ENCODE measurements at regions not wholly inside any gene's neighbourhood (a gene's known extent, or its start where the extent isn't known, plus 50 kb on each side); places are given as distances from the start of the nearest gene placed in this dataset.

- TF ChIP-seq CTCF (IDR thresholded peaks at IDR 0.05; ENCODE audit: low read length): no peak
- TF ChIP-seq EZH2 (IDR thresholded peaks at IDR 0.05; ENCODE audit: borderline replicate concordance, low read length): no peak
Observed at GRCh38 chr1:87763483-87763882, 434.8 kb downstream of the LMO4 start.

Data from OCI-LY1 (cell line).